Epidermal melanocyte (primary cell): ENCODE measurements at regions not wholly inside any gene's neighbourhood (a gene's known extent, or its start where the extent isn't known, plus 50 kb on each side); places are given as distances from the start of the nearest gene placed in this dataset.

ENCODE experiments used
- DNase-seq: peaks from one replicate; pipeline ENCODE4 v3.0.0; 2011; ENCODE audit warnings: low spot score; ENCODE audit not compliant: insufficient read length

GRCh38 chr19:31500197-31500830 lies 151.1 kb upstream of the TSHZ3 start:
- no peak for DNase-seq

- no peak for DNase-seq
These were observed 151.7 kb upstream of the TSHZ3 start for GRCh38 chr19:31500946-31501345.

- no peak for DNase-seq
These were observed 152.4 kb upstream of the TSHZ3 start for GRCh38 chr19:31501427-31502195.

DNA sequence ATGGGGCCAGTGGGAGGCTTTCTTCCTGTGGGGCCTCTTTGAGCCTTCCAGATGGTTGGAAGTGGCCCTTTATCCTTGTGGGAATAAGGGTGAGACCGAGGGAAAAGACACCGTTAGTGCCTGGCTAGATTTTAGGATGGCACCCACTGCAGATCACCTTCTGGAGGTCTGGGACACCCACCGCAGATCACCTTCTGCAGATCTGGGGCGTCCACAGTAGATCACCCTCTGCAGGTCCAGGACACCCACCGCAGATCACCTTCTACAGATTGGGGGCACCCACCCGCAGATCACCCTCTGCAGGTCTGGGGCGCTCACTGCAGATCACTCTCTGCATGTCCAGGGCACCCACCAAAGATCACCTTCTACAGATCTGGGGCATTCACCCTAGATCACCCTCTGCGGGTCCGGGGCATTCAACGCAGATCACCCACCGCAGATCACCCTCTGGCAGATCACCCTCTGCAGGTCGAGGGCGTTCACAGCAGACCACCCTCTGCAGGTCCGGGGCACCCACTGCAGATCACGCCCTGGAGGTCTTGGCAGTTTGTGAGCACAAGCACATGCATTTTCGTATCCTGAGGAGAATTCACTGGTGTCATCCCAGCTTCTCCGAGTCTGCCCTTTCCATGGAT lies 153.4 kb upstream of the TSHZ3 start:
- DNase-seq = no peak

- no peak for DNase-seq
These were observed 154.0 kb upstream of the TSHZ3 start for GRCh38 chr19:31503211-31503610.

- no peak for DNase-seq
These were observed 155.0 kb upstream of the TSHZ3 start for GRCh38 chr19:31504221-31504620.

GRCh38 chr19:31505596-31505910 lies 156.3 kb upstream of the TSHZ3 start:
- DNase-seq = no peak

GRCh38 chr19:31506102-31506501 lies 156.9 kb upstream of the TSHZ3 start:
- no peak for DNase-seq

DNA sequence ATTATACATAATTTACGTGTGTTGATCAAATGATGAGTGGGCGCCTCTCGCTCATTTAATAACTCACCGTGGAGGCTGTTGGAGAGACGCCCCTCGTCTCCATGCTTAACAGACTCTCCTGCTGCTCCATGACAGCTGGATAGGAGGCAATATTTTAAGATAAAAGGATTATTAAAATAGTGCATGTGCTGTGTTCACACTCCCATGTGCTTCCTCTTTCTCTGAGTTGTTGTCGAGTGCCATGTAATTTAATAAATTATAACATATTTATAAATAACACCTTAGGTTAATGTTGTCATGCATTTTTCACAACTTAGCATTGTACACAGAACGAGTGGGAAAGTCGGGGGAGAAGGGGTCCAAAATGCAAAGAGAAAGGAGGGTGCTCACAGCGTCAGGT lies 161.4 kb upstream of the TSHZ3 start:
- DNase-seq = no peak

GRCh38 chr19:31511098-31511497 lies 161.9 kb upstream of the TSHZ3 start:
- no peak for DNase-seq

- no peak for DNase-seq
These were observed 162.5 kb upstream of the TSHZ3 start for GRCh38 chr19:31511696-31512095.

DNA sequence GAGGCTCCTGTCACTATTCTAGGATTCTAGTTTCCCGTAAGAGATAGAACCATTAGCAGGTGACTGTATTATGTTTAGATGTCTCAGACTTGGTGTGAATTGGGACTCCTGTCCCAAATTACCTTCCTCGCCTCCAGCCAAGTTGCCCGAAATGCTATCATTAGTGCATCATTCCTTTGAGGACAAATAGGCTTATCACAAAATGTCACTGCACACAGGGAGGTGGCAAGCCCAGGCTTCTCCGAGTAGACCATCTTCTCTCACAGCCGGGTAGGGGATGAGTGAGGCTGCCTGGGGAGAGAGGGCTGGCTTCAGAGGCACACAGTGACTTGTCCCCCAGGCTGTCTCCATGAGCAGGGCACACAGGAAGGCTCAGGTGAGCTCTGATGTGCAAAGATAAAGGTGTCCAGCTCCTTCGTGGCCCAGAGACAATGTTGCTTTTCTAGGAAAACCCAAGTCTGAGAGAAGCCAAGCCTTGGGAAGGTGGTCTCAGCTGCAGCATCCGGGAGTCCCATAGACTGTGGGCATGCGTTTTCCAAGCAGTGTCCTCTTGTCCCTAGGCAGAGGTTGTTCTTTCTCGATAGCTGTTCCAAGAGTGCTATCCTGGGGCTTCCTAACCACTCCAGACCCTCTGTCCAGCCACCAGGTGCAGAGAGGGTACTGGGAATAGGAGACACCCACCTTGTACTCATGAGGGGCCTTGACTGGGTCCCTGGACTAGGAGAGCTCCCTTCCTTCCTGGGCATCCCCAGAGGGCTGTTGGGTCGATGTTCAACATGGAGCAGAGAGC lies 163.1 kb upstream of the TSHZ3 start:
- no peak for DNase-seq

DNA sequence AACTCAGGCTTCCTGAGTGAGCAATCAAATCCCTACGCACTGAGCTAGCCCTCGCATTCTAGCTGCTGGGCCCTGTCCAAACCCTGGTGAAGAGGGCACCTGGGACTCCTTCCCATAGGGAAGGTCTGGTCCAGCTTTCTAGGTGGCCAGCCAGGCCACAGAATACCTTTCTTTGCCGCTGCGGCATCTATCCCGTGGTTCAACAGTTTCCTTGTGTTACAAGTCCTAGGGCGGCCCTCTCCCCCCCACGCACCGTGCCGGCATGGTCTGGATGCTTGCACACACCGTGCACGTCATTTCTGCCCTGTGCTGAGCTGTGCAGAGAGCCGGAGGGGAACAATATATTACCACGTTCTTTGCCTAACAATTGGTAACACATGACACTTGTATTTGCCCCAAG lies 164.6 kb upstream of the TSHZ3 start:
- DNase-seq = no peak

GRCh38 chr19:31515931-31516330 lies 166.7 kb upstream of the TSHZ3 start:
- DNase-seq = no peak

- DNase-seq = no peak
These were observed 167.5 kb upstream of the TSHZ3 start for GRCh38 chr19:31516756-31517155.

DNA sequence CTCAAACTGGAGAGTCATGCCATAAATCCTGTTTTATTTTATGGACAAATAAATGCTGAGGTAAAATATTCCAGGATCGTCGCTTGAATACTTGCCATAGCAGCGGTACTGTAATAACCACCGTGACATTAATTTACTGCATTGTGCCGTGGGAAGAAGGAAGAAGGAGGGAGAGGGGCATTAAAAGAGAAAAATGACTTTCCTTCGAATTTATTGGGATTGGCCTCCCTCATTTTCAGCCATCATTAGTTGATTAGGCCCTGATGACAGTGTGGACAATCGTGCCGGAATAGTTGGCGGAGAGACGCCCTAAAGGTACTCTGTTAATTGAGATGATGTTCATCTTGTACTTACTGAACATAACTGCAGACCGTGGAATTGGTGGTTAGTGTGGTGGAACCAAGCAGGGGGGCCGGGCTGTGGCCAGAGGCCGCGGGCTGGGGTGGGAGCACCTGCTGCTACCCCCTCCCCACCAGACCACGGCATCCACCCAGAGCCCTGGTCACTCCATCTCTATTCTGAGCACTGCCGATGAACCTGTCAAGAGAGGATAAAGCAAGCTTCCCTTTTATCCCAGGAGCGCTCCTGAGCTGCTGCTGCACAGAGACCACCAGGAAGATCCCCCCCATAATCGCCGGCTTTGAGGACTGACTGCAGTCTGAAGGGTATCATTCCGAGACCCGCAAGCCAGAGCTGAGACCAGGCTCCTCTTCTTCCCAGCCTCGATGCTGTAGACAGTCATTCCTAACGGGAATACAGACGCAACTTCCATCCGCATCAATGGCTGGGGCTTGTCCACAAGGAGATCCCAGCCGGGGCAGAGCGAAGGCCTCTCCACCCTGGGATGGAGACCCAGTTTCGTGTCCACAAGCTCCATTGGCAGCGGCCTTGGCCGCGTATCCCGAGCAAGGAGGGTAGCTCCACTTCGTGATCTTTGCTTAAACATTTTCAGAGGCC lies 168.3 kb upstream of the TSHZ3 start:
- DNase-seq = no peak

GRCh38 chr19:31518216-31519020 lies 169.2 kb upstream of the TSHZ3 start:
- DNase-seq = no peak

GRCh38 chr19:31519256-31519655 lies 170.0 kb upstream of the TSHZ3 start:
- no peak for DNase-seq

GRCh38 chr19:31519908-31520307 lies 170.7 kb upstream of the TSHZ3 start:
- DNase-seq = no peak

DNA sequence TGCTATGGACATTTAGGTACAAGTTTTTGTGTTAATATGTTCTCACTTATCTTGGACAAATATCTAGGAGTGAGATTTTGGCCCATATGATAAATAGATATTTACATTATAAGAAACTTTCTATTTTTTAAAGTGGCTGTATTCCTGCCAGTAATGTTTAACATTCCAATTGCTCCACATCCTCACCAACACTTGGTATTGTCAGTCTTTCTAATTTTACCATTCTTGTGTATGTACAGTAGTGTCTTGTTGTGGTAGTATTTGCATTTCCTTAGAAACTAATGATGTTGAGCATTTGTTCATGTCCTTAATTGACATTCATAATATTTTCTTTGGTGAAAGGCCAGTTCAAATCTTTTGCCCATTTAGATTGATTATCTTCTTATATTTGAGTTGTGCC lies 171.4 kb upstream of the TSHZ3 start:
- no peak for DNase-seq
